CD8-positive, alpha-beta memory T cell (primary cell): ENCODE measurements at regions not wholly inside any gene's neighbourhood (a gene's known extent, or its start where the extent isn't known, plus 50 kb on each side); places are given as distances from the start of the nearest gene placed in this dataset.

Experiments
- CTCF ChIA-PET: fragments of 350-600 bp; sonication (Branson Sonifier 250); formaldehyde crosslinking; loops from one replicate; lab custom pipeline; 2021; ENCODE audit warnings: antibody characterized with exemption; lab: Charles Lee
- POLR2A ChIA-PET: fragments of 350-600 bp; sonication (Branson Sonifier 250); formaldehyde crosslinking; loops from one replicate; lab custom pipeline; 2021; ENCODE audit warnings: antibody characterized with exemption; lab: Charles Lee
- DNase-seq, 5 donors: peaks; one replicate each; pipeline versions ENCODE4 v3.0.0 to v3.0.0-alpha.2; 2020 to 2022; ENCODE audit warnings: mixed read lengths in 1 of 5
- H3K27ac ChIP-seq: one replicate; pipeline ENCODE4 v1.7.0; 2013; ENCODE audit warnings: low read depth, mild to moderate bottlenecking, low read length, moderate library complexity
- H3K27me3 ChIP-seq: 2 replicates; pipeline ENCODE4 v1.7.0; 2013; ENCODE audit warnings: low read length, mild to moderate bottlenecking; ENCODE audit not compliant: insufficient read depth, poor library complexity, severe bottlenecking
- H3K36me3 ChIP-seq: 2 replicates; pipeline ENCODE4 v1.7.0; 2013; ENCODE audit warnings: mild to moderate bottlenecking, low read length, moderate library complexity; ENCODE audit not compliant: insufficient read depth
- H3K4me1 ChIP-seq: 2 replicates; pipeline ENCODE4 v1.7.0; 2013; ENCODE audit warnings: mild to moderate bottlenecking, low read length, moderate library complexity; ENCODE audit not compliant: insufficient read depth
- H3K4me3 ChIP-seq: 2 replicates; pipeline ENCODE4 v1.7.0; 2013; ENCODE audit warnings: mild to moderate bottlenecking, low read length
- H3K9me3 ChIP-seq: 2 replicates; pipeline ENCODE4 v1.7.0; 2013; ENCODE audit warnings: mild to moderate bottlenecking, low read length
- H3K27ac Mint-ChIP-seq, 8 donors: one replicate each; pipeline ENCODE4 v1.8.0; 2020 to 2021; ENCODE audit warnings: mixed read lengths in 8 of 8, mild to moderate bottlenecking in 6 of 8, inconsistent platforms in 3 of 8, moderate library complexity in 3 of 8
- H3K27me3 Mint-ChIP-seq, 2 donors: one replicate each; pipeline ENCODE4 v1.8.0; 2020 to 2021; ENCODE audit warnings: mixed read lengths in 2 of 2, mild to moderate bottlenecking in 1 of 2, moderate library complexity in 1 of 2
- H3K36me3 Mint-ChIP-seq, 3 donors: one replicate each; pipeline ENCODE4 v1.8.0; 2020 to 2021; ENCODE audit warnings: mixed read lengths in 3 of 3, inconsistent platforms in 1 of 3, mild to moderate bottlenecking in 1 of 3
- H3K4me1 Mint-ChIP-seq, 3 donors: one replicate each; pipeline ENCODE4 v1.8.0; 2020 to 2021; ENCODE audit warnings: mixed read lengths in 3 of 3, inconsistent platforms in 1 of 3, mild to moderate bottlenecking in 1 of 3
- H3K4me3 Mint-ChIP-seq, 7 donors: one replicate each; pipeline ENCODE4 v1.8.0; 2020 to 2021; ENCODE audit warnings: mixed read lengths in 7 of 7, mild to moderate bottlenecking in 6 of 7, moderate library complexity in 4 of 7, inconsistent platforms in 2 of 7
- H3K9me3 Mint-ChIP-seq, 5 donors: one replicate each; pipeline ENCODE4 v1.8.0; 2020 to 2022; ENCODE audit warnings: mixed read lengths in 5 of 5, mild to moderate bottlenecking in 3 of 5, moderate library complexity in 2 of 5, inconsistent platforms in 1 of 5

DNA sequence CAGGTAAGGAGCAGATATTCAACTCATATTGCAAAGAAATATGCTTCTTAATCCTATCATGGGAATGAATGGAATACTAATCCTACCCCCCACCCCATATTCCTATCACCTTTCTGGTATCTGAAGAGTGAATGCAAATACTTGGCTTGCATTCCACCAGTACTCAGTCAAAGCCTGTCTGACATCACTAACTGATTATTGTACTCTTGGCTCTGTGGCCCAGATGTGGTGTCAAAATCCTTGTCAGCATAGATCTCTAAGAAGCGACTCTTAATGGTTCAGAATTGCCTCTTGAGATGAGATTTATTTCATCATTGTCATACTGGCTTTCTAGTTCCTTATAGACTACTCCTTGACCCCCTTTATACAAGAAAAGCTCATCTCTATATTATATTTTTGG lies 604.6 kb downstream of the ADGRL2 start:
- Histone ChIP-seq H3K36me3 (no peaks in the 10 kb centered on the region), H3K9me3 (no peaks in the 10 kb centered on the region), H3K4me1 (no peaks in the 10 kb centered on the region), H3K27ac (no peak overlapping the region), H3K27me3 (no peaks in the 10 kb centered on the region), H3K4me3 (no peak overlapping the region)
- Mint-ChIP-seq H3K27me3 (no peaks in the 10 kb centered on the region), H3K36me3 (no peaks in the 10 kb centered on the region), H3K27ac (no peak overlapping the region), H3K4me3 (no peak overlapping the region), H3K9me3 (peaks cover 2 to 11% (median 6%) of the 10 kb centered on the region in 5 donors), H3K4me1 (no peaks in the 10 kb centered on the region)
- ChIA-PET CTCF (no interaction called here), POLR2A (no interaction called here)
- DNase-seq = no peak

DNA sequence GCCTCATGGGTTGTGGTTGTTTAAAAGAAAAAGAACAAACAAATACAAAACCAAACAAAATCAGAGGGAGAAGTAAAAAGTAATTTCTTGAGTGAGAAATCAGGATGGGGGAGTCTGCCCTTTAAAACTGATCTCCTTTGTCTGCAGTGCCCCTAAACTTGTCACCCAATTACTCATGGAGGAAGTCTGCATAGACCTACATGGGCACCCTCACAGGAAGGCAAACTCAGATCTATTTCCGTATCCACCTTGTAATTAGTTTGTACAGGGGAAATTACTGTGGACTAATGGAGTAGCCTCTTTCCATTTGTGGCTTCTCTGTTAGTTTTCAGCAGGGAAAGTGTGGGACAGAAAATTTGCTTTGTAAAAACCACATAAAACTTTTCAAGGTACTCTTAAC lies 600.4 kb downstream of the ADGRL2 start:
- no peak for DNase-seq
- Histone ChIP-seq H3K4me3 (no peak overlapping the region), H3K4me1 (no peaks in the 10 kb centered on the region), H3K9me3 (no peaks in the 10 kb centered on the region), H3K27me3 (no peaks in the 10 kb centered on the region), H3K36me3 (no peaks in the 10 kb centered on the region), H3K27ac (no peak overlapping the region)
- Mint-ChIP-seq H3K27me3 (no peaks in the 10 kb centered on the region), H3K4me3 (no peak overlapping the region), H3K4me1 (no peaks in the 10 kb centered on the region), H3K27ac (no peak overlapping the region), H3K36me3 (no peaks in the 10 kb centered on the region), H3K9me3 (peaks cover 3 to 11% (median 5%) of the 10 kb centered on the region in 5 donors)
- CTCF ChIA-PET = no interaction called here
- POLR2A ChIA-PET = no interaction called here

DNA sequence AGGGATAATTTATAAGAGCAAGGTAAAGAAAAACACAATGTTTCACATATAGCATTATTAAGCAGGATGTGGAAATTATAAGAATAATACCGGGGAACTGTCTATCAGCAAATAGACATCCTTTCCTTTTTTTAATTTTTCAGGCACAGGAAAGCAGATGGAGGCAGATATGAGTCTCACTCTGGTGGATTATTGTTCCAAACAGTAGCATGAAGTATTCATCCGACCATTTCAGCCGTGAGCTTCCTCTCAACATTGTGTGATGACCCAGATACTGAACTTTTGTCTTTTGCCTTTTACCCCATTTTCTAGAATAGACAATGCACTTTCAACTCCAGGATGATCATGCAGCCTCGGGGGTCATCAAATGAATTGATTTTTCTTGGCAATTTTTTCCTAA lies 599.8 kb downstream of the ADGRL2 start:
- no peak overlapping the region for H3K4me3 ChIP-seq
- H3K4me3 Mint-ChIP-seq = no peak overlapping the region
- POLR2A ChIA-PET = no interaction called here
- CTCF ChIA-PET = no interaction called here
- H3K9me3 ChIP-seq = no peaks in the 10 kb centered on the region
- no peak for DNase-seq
- no peaks in the 10 kb centered on the region for H3K36me3 Mint-ChIP-seq
- H3K36me3 ChIP-seq = no peaks in the 10 kb centered on the region
- no peaks in the 10 kb centered on the region for H3K27me3 ChIP-seq
- no peaks in the 10 kb centered on the region for H3K27me3 Mint-ChIP-seq
- no peak overlapping the region for H3K27ac Mint-ChIP-seq
- H3K27ac ChIP-seq = no peak overlapping the region
- no peaks in the 10 kb centered on the region for H3K4me1 Mint-ChIP-seq
- H3K9me3 Mint-ChIP-seq = peaks cover 3 to 9% (median 7%) of the 10 kb centered on the region in 5 donors
- no peaks in the 10 kb centered on the region for H3K4me1 ChIP-seq

DNA sequence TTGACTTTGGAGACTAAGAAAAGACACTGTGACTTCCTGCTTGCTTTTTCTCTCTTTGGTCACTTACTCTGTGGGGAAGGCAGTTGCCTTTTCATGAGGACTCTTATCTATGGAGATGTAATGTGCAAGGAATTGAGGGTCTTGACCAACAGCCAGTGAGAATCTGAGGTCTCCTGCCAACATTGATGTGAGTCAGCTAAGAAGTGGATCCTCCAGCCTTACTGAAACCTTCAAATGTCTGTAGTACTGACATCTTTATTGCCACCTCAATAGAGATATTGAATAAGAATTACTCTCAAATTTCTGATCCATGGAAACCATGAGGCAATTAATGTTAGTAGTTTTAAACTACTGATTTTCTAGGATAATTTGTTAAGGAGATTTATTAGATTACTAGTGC lies 598.4 kb downstream of the ADGRL2 start:
- Mint-ChIP-seq H3K4me3 (no peak overlapping the region), H3K4me1 (no peaks in the 10 kb centered on the region), H3K9me3 (peaks cover 3 to 10% (median 5%) of the 10 kb centered on the region in 5 donors), H3K27me3 (no peaks in the 10 kb centered on the region), H3K27ac (no peak overlapping the region), H3K36me3 (no peaks in the 10 kb centered on the region)
- Histone ChIP-seq H3K4me1 (no peaks in the 10 kb centered on the region), H3K9me3 (no peaks in the 10 kb centered on the region), H3K27me3 (no peaks in the 10 kb centered on the region), H3K36me3 (no peaks in the 10 kb centered on the region), H3K4me3 (no peak overlapping the region), H3K27ac (no peak overlapping the region)
- CTCF ChIA-PET = no interaction called here
- POLR2A ChIA-PET = no interaction called here
- no peak for DNase-seq

DNA sequence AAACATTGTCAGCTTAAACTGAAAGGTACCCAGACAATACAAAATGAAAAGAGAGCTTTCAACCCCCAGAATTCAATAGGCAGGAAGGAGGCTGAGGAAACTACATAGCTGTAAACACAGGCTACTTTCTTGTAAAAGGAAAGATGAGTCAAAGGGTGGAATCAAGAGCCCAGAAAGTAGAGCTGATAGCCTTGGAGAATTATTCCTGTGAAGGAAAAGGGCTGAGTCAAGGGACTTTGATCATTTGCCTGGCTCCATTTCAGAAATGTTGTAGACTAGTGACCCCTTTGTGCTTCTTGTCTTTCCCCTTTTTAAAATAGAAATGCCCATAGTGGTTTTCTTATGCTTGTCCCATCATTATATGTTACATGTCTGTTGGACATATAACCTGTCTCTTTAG lies 597.6 kb downstream of the ADGRL2 start:
- no peaks in the 10 kb centered on the region for H3K27me3 ChIP-seq
- H3K36me3 ChIP-seq = no peaks in the 10 kb centered on the region
- H3K27me3 Mint-ChIP-seq = no peaks in the 10 kb centered on the region
- no peak for DNase-seq
- H3K9me3 Mint-ChIP-seq = peaks cover 3 to 10% (median 5%) of the 10 kb centered on the region in 5 donors
- H3K27ac Mint-ChIP-seq = no peak overlapping the region
- no peaks in the 10 kb centered on the region for H3K4me1 Mint-ChIP-seq
- no peaks in the 10 kb centered on the region for H3K36me3 Mint-ChIP-seq
- H3K4me3 ChIP-seq = no peak overlapping the region
- no peak overlapping the region for H3K27ac ChIP-seq
- ChIA-PET CTCF (no interaction called here), POLR2A (no interaction called here)
- H3K4me1 ChIP-seq = no peaks in the 10 kb centered on the region
- no peak overlapping the region for H3K4me3 Mint-ChIP-seq
- H3K9me3 ChIP-seq = no peaks in the 10 kb centered on the region

DNA sequence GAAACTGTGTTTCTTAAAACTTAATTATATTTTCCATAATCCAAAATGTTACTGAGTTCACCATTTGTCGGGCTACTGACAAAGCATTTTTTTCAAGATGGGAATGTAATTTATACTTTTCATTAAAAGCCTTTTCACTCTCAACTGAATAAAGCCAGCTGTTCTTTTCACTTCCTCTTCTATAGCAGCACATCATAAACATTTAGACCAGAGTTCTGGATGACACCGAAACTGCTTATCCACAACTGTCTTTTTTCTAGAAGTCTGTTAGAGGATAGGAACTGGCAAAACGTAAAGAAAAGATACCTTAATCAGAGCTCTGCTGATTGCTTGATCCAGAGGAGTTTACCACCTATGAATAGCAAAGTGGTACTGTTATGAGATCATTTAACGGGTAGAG lies 594.7 kb downstream of the ADGRL2 start:
- ChIA-PET CTCF (no interaction called here), POLR2A (no interaction called here)
- Histone ChIP-seq H3K4me3 (no peak overlapping the region), H3K36me3 (no peaks in the 10 kb centered on the region), H3K9me3 (no peaks in the 10 kb centered on the region), H3K27ac (no peak overlapping the region), H3K27me3 (no peaks in the 10 kb centered on the region), H3K4me1 (no peaks in the 10 kb centered on the region)
- H3K27me3 Mint-ChIP-seq = peaks cover 0 to 1% of the 10 kb centered on the region in 2 donors
- H3K4me3 Mint-ChIP-seq = no peak overlapping the region
- no peaks in the 10 kb centered on the region for H3K4me1 Mint-ChIP-seq
- H3K9me3 Mint-ChIP-seq = peaks cover 2 to 15% (median 10%) of the 10 kb centered on the region in 5 donors
- DNase-seq = no peak
- no peaks in the 10 kb centered on the region for H3K36me3 Mint-ChIP-seq
- H3K27ac Mint-ChIP-seq = no peak overlapping the region

DNA sequence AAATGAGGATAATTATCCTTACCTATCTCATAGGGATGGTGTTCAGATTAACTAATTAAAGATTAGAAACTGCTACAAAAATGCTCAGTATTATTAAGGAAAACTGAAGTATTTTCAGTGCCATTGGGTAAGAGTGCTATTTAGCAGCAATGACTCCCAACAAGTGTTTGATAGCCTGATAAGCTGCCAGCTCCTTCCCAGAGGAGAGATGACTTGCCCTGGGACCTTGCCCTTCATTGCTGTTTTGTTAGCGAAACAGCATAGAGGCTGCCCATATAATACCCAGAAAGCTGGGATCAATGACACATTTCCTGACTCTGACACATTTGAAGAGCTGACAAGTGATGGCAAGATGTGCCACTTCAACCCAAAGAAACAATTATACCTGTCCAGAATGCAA lies 592.2 kb downstream of the ADGRL2 start:
- Mint-ChIP-seq H3K27ac (no peak overlapping the region), H3K27me3 (peaks cover 0 to 1% of the 10 kb centered on the region in 2 donors), H3K4me3 (no peak overlapping the region), H3K4me1 (no peaks in the 10 kb centered on the region), H3K9me3 (peaks cover 4 to 24% (median 10%) of the 10 kb centered on the region in 5 donors), H3K36me3 (no peaks in the 10 kb centered on the region)
- Histone ChIP-seq H3K9me3 (no peaks in the 10 kb centered on the region), H3K4me3 (no peak overlapping the region), H3K27ac (no peak overlapping the region), H3K27me3 (no peaks in the 10 kb centered on the region), H3K4me1 (no peaks in the 10 kb centered on the region), H3K36me3 (no peaks in the 10 kb centered on the region)
- DNase-seq = no peak
- ChIA-PET POLR2A (no interaction called here), CTCF (no interaction called here)

DNA sequence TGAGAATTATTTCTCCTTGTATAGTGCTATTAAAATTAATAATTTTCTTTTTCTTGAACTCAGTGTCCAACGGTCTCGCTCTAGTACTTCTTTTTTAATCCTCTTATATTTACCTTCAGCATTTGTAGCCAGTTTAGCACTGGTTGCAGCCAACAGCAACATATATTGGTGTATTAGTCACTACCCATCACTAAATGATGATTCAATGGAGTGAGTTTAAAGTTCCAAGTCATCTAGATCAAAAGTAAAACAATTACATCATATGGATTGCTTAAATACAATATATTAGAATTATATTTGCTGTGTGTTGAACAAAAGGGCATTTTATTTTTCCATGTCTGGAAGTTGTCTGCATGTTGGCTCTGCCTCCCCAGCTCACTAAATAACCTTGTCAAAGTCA lies 591.8 kb downstream of the ADGRL2 start:
- H3K9me3 ChIP-seq = no peaks in the 10 kb centered on the region
- H3K4me3 ChIP-seq = no peak overlapping the region
- peaks cover 4 to 24% (median 10%) of the 10 kb centered on the region in 5 donors for H3K9me3 Mint-ChIP-seq
- H3K36me3 Mint-ChIP-seq = no peaks in the 10 kb centered on the region
- ChIA-PET POLR2A (no interaction called here), CTCF (no interaction called here)
- H3K27ac ChIP-seq = no peak overlapping the region
- no peaks in the 10 kb centered on the region for H3K36me3 ChIP-seq
- no peak for DNase-seq
- no peaks in the 10 kb centered on the region for H3K27me3 ChIP-seq
- no peak overlapping the region for H3K4me3 Mint-ChIP-seq
- H3K4me1 ChIP-seq = no peaks in the 10 kb centered on the region
- no peak overlapping the region for H3K27ac Mint-ChIP-seq
- peaks cover 0 to 1% of the 10 kb centered on the region in 2 donors for H3K27me3 Mint-ChIP-seq
- no peaks in the 10 kb centered on the region for H3K4me1 Mint-ChIP-seq

DNA sequence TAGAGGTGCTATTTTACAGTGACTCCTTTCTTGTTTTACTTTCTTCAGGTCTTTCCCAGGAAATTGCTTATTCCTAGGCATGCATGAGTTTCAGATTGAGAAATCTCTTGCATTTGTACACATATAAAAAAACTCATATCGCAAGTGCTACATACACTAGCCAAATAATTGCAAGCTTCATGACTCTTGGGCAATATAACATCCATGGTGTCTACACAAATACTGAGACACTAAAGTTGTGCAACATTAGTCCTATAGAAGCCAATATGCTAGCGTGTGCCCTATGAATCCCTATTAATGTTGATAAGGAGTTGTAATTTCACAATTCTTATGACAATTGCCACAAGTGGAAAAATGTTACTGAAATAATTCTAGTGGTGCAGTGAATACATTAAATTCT lies 591.0 kb downstream of the ADGRL2 start:
- Mint-ChIP-seq H3K9me3 (peaks cover 5 to 24% (median 10%) of the 10 kb centered on the region in 5 donors), H3K27ac (no peak overlapping the region), H3K36me3 (no peaks in the 10 kb centered on the region), H3K4me3 (no peak overlapping the region), H3K27me3 (peaks cover 0 to 1% of the 10 kb centered on the region in 2 donors), H3K4me1 (no peaks in the 10 kb centered on the region)
- ChIA-PET POLR2A (no interaction called here), CTCF (no interaction called here)
- H3K27me3 ChIP-seq = no peaks in the 10 kb centered on the region
- no peak overlapping the region for H3K4me3 ChIP-seq
- H3K36me3 ChIP-seq = no peaks in the 10 kb centered on the region
- H3K27ac ChIP-seq = no peak overlapping the region
- DNase-seq = no peak
- H3K4me1 ChIP-seq = no peaks in the 10 kb centered on the region
- no peaks in the 10 kb centered on the region for H3K9me3 ChIP-seq
